HCT116 (cell line): ENCODE measurements at regions not wholly inside any gene's neighbourhood (a gene's known extent, or its start where the extent isn't known, plus 50 kb on each side); places are given as distances from the start of the nearest gene placed in this dataset.

ENCODE experiments used
- FOSL1 ChIP-seq: IDR thresholded peaks from 2 replicates; pipeline ENCODE4 v1.6.1; 2012; ENCODE audit warnings: low read depth
- POLR2A ChIP-seq: IDR thresholded peaks from 2 replicates; pipeline ENCODE4 v1.7.0; 2011; ENCODE audit warnings: borderline replicate concordance; ENCODE audit not compliant: insufficient read depth, insufficient read length; ENCODE audit errors: extremely low read depth
- POLR2AphosphoS5 ChIP-seq: IDR thresholded peaks from 2 replicates; pipeline ENCODE4 v1.6.1; 2011; ENCODE audit warnings: mild to moderate bottlenecking, low read depth, low read length, moderate library complexity
- SP1 ChIP-seq: IDR thresholded peaks from 2 replicates; pipeline ENCODE4 v1.6.1; 2012; ENCODE audit warnings: low read depth
- TF ChIP-seq, protein P1 (sequence below), 3 experiments: fragments of 200-600 bp in 1 of 3; sonication (generic) in 1 of 3; IDR thresholded peaks in 2 of 3; conservative IDR thresholded peaks in 1 of 3; 2 replicates each; pipeline ENCODE4 v1.5.1; 2012 to 2017; ENCODE audit warnings: low read depth in 2 of 3, low read length in 2 of 3, antibody characterized with exemption in 1 of 3, borderline replicate concordance in 1 of 3, control low read depth in 1 of 3, mild to moderate bottlenecking in 1 of 3, mixed read lengths in 1 of 3, mixed run types in 1 of 3, moderate library complexity in 1 of 3; ENCODE audit not compliant: insufficient read depth in 1 of 3

DNA sequence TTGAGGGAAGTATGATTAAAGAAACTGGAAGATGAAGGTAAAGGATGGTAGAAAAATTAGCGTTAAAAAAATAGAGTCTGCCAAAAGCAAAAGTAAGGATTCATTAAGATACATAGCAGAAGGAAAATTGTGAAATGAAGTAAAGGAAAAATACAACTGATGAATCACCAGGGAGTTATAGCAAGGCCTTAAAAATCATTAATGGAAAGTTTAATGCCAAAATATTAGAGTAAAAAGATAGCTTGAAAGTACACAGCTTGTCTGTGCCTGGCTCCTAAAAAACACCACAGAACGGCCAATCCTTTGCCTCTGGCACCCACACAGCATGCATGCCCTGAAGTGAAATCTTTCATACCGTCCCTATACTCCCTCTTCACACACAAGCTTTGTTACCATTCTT, 66.9 kb upstream of the APOBEC4 start:
- TF ChIP-seq FOSL1: no peak
- no peak for TF ChIP-seq POLR2A
- TF ChIP-seq, protein P1, sequence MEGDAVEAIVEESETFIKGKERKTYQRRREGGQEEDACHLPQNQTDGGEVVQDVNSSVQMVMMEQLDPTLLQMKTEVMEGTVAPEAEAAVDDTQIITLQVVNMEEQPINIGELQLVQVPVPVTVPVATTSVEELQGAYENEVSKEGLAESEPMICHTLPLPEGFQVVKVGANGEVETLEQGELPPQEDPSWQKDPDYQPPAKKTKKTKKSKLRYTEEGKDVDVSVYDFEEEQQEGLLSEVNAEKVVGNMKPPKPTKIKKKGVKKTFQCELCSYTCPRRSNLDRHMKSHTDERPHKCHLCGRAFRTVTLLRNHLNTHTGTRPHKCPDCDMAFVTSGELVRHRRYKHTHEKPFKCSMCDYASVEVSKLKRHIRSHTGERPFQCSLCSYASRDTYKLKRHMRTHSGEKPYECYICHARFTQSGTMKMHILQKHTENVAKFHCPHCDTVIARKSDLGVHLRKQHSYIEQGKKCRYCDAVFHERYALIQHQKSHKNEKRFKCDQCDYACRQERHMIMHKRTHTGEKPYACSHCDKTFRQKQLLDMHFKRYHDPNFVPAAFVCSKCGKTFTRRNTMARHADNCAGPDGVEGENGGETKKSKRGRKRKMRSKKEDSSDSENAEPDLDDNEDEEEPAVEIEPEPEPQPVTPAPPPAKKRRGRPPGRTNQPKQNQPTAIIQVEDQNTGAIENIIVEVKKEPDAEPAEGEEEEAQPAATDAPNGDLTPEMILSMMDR (IDR thresholded peaks at IDR 0.05 in 2 of 3, conservative IDR thresholded peaks at IDR 0.05 in 1 of 3; ENCODE audit: borderline replicate concordance in 1 of 3, insufficient read depth in 1 of 3, low read depth in 2 of 3, low read length in 2 of 3): no peak
- TF ChIP-seq POLR2AphosphoS5: no peak
- no peak for TF ChIP-seq SP1
